ENCODE measurements at regions not wholly inside any gene's neighbourhood (a gene's known extent, or its start where the extent isn't known, plus 50 kb on each side); places are given as distances from the start of the nearest gene placed in this dataset.

DNA sequence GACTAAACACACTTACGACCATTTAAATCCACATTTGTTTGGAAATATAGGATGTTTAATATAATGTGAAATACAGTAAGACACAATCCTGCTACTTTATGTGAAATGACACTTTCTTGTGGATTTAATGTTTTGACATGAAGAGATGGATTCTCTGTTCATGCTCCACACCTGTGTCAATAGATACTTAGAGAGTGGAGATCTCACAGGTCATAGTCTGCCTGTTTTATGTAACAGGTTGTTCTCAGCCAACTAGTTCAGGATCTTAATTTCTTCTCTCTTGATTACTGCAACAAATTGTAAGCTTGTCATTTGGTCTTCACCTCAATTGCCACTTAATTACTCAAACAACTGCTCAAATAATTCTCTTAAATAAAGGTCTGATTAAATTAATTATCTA lies 1621.2 kb downstream of the PCDH7 start:
- ATAC-seq (no peak), DNase-seq (ENCODE audit: low read depth, low spot score) (no peak)
- H3K4me1 ChIP-seq (ENCODE audit: control insufficient read depth, insufficient read depth, low read length), result no peaks in the 10 kb centered on the region
- H3K9me3 ChIP-seq (ENCODE audit: control insufficient read depth, insufficient read depth, low read depth, low read length), result no peaks in the 10 kb centered on the region
- no peaks in the 10 kb centered on the region for H3K27me3 ChIP-seq (ENCODE audit: control insufficient read depth, insufficient read depth, low read length)
- ChIA-PET CTCF (no interaction called here), POLR2A (no interaction called here)
- H3K4me3 ChIP-seq (ENCODE audit: low read depth in 2 of 2, low read length in 2 of 2), result no peak overlapping the region
- no peak overlapping the region for H3K27ac ChIP-seq (ENCODE audit: low read length)
- intact Hi-C loops (cut with micrococcal nuclease; ENCODE audit: unreplicated experiment) (no loop called here), in situ Hi-C loops (cut with HindIII; ENCODE audit: low pct_unique_long_range_greater_than_20kb, low sequenced_read_pairs) (no loop called here)
- no peak for TF ChIP-seq POLR2AphosphoS5 (IDR thresholded peaks at IDR 0.05; ENCODE audit: low read depth, low read length)
- TF ChIP-seq, protein P1, sequence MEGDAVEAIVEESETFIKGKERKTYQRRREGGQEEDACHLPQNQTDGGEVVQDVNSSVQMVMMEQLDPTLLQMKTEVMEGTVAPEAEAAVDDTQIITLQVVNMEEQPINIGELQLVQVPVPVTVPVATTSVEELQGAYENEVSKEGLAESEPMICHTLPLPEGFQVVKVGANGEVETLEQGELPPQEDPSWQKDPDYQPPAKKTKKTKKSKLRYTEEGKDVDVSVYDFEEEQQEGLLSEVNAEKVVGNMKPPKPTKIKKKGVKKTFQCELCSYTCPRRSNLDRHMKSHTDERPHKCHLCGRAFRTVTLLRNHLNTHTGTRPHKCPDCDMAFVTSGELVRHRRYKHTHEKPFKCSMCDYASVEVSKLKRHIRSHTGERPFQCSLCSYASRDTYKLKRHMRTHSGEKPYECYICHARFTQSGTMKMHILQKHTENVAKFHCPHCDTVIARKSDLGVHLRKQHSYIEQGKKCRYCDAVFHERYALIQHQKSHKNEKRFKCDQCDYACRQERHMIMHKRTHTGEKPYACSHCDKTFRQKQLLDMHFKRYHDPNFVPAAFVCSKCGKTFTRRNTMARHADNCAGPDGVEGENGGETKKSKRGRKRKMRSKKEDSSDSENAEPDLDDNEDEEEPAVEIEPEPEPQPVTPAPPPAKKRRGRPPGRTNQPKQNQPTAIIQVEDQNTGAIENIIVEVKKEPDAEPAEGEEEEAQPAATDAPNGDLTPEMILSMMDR (IDR thresholded peaks at IDR 0.05), result no peak
- TF ChIP-seq, protein P2, sequence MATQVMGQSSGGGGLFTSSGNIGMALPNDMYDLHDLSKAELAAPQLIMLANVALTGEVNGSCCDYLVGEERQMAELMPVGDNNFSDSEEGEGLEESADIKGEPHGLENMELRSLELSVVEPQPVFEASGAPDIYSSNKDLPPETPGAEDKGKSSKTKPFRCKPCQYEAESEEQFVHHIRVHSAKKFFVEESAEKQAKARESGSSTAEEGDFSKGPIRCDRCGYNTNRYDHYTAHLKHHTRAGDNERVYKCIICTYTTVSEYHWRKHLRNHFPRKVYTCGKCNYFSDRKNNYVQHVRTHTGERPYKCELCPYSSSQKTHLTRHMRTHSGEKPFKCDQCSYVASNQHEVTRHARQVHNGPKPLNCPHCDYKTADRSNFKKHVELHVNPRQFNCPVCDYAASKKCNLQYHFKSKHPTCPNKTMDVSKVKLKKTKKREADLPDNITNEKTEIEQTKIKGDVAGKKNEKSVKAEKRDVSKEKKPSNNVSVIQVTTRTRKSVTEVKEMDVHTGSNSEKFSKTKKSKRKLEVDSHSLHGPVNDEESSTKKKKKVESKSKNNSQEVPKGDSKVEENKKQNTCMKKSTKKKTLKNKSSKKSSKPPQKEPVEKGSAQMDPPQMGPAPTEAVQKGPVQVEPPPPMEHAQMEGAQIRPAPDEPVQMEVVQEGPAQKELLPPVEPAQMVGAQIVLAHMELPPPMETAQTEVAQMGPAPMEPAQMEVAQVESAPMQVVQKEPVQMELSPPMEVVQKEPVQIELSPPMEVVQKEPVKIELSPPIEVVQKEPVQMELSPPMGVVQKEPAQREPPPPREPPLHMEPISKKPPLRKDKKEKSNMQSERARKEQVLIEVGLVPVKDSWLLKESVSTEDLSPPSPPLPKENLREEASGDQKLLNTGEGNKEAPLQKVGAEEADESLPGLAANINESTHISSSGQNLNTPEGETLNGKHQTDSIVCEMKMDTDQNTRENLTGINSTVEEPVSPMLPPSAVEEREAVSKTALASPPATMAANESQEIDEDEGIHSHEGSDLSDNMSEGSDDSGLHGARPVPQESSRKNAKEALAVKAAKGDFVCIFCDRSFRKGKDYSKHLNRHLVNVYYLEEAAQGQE (IDR thresholded peaks at IDR 0.05; ENCODE audit: insufficient read depth in 1 of 2, low read depth in 2 of 2, low read length in 1 of 2), result no peak
- no peak for TF ChIP-seq TCF7L2 (IDR thresholded peaks at IDR 0.05; ENCODE audit: low read depth, low read length)
- TF ChIP-seq SIN3A (IDR thresholded peaks at IDR 0.05; ENCODE audit: borderline replicate concordance, insufficient read depth, low read depth, low read length), result no peak
- H3K36me3 ChIP-seq (ENCODE audit: control insufficient read depth, insufficient read depth, low read length), result no peaks in the 10 kb centered on the region; the same call in 1 of the 2 replicates
- no TSS peak for BruUV-seq (replicated peaks)

DNA sequence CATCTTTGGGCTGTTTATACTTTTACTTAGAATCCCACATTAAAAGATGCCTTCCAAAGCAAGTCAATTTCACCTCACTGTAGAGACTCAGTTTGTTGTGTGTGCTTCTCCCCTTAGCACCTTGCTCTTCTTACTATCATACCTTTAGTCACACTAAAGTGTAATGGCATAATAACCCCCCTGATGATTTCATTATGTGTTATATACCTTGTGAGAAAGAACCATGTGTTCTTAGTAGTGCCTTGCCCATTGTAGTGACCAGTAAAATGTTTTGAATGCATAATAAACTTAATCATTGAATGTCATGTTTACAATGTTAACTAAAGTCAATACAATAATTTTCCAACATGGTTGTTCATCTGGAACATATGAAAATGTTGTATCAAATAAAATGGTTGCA lies 1621.9 kb downstream of the PCDH7 start:
- ChIA-PET POLR2A (no interaction called here), CTCF (no interaction called here)
- H3K27me3 ChIP-seq (ENCODE audit: control insufficient read depth, insufficient read depth, low read length), result no peaks in the 10 kb centered on the region
- no peaks in the 10 kb centered on the region for H3K4me1 ChIP-seq (ENCODE audit: control insufficient read depth, insufficient read depth, low read length)
- BruUV-seq (replicated peaks), result no TSS peak
- H3K36me3 ChIP-seq (ENCODE audit: control insufficient read depth, insufficient read depth, low read length), result no peaks in the 10 kb centered on the region; the same call in 1 of the 2 replicates
- H3K9me3 ChIP-seq (ENCODE audit: control insufficient read depth, insufficient read depth, low read depth, low read length), result no peaks in the 10 kb centered on the region
- in situ Hi-C loops (cut with HindIII; ENCODE audit: low pct_unique_long_range_greater_than_20kb, low sequenced_read_pairs) (no loop called here), intact Hi-C loops (cut with micrococcal nuclease; ENCODE audit: unreplicated experiment) (no loop called here)
- no peak overlapping the region for H3K4me3 ChIP-seq (ENCODE audit: low read depth in 2 of 2, low read length in 2 of 2)
- no peak for TF ChIP-seq POLR2AphosphoS5 (IDR thresholded peaks at IDR 0.05; ENCODE audit: low read depth, low read length)
- TF ChIP-seq TCF7L2 (IDR thresholded peaks at IDR 0.05; ENCODE audit: low read depth, low read length), result no peak
- TF ChIP-seq, protein P2 (IDR thresholded peaks at IDR 0.05; ENCODE audit: insufficient read depth in 1 of 2, low read depth in 2 of 2, low read length in 1 of 2), result no peak
- TF ChIP-seq, protein P1 (IDR thresholded peaks at IDR 0.05), result no peak
- no peak for TF ChIP-seq SIN3A (IDR thresholded peaks at IDR 0.05; ENCODE audit: borderline replicate concordance, insufficient read depth, low read depth, low read length)
- H3K27ac ChIP-seq (ENCODE audit: low read length), result no peak overlapping the region
- DNase-seq (ENCODE audit: low read depth, low spot score) (no peak), ATAC-seq (no peak)

Measured in Panc1 (cell line).